HuH-7.5 (cell line): ENCODE measurements at regions not wholly inside any gene's neighbourhood (a gene's known extent, or its start where the extent isn't known, plus 50 kb on each side); places are given as distances from the start of the nearest gene placed in this dataset.
"Not testable (repeated sequence)": the region's sequence is repeated elsewhere in the genome, so short reads cannot be mapped to it uniquely, and the experiment has no call there.

Source experiments
- DNase-seq: peaks from one replicate; pipeline ENCODE4 v3.0.0; 2011; ENCODE audit warnings: low spot score

DNA sequence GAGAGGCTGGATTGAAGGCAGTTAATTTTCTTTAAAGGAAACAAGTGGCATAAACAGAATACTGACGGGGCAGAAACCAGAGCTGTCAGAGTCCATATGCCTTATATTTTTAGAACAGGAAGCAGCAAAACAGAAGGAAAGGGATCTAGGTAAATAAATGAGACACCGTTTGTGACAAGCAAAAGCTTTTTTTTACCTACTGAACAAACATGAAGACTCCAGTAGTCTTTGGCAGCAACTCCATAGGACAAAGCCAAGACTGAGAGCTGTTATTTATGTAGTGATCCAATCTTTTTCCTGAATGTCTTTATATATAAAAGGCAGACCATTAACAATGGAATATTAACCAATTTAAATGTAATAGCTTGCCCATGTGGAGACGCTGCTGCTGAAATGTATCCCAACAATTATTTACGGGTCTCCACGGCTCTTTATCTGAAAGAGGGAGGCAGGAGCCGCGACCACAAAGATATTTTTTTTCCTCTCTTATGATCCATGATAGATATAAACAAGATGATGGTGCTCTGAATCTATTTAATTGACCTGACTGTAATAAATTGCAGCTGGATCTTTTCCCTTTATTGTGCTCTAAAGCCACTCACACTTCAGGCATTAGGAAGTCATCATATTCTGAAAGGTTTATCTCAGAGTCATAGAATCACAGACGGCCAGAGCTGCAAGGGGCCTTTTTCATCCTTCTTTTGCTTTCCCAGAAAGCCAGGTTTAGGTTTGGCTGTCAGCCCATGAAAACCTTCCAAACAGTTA lies 687.8 kb downstream of the EFNB2 start:
- DNase-seq, result no peak

- DNase-seq, result no peak
Measured at GRCh38 chr13:105846923-105847322, 688.5 kb downstream of the EFNB2 start.

GRCh38 chr13:105841286-105841685 lies 694.2 kb downstream of the EFNB2 start:
- DNase-seq, result no peak

DNA sequence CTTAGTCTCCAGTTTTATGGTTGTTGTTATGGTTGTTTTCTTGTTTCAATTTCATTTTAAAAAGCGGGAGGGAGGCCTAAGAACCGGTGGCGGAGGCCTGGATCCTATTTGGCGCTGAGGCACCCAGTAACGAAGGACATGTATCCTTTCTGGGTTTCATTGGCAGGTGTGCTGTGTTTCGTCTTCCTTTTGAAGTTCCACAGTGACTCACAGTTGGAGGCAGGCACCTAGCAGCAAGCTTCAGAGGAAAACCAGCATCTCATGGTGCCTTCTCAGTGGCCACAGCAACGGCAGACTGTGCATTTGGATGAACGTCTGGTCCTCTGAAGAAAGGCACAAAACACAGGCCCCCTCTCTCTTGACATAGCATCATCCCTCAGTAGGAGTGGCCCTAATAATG lies 697.2 kb downstream of the EFNB2 start:
- no peak for DNase-seq

DNA sequence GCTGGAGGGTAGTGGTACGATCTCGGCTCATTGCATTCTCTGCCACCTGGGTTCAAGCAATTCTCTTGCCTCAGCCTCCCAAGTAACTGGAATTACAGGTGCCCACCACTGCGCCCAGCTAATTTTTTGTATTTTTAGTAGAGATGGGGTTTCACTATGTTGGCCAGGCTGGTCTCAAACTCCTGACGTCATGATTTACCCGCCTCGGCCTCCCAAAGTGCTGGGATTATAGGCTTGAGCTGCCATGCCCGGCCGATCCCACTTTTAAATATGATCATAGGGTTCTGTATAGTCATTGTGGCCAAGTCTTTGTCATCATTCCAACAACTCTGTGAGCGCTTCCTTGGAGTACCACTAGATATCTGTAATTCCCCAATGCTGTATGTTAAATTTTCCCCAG lies 698.2 kb downstream of the EFNB2 start:
- DNase-seq, result not testable (repeated sequence)

- DNase-seq, result no peak
Measured at GRCh38 chr13:105830821-105831220, 704.6 kb downstream of the EFNB2 start.

DNA sequence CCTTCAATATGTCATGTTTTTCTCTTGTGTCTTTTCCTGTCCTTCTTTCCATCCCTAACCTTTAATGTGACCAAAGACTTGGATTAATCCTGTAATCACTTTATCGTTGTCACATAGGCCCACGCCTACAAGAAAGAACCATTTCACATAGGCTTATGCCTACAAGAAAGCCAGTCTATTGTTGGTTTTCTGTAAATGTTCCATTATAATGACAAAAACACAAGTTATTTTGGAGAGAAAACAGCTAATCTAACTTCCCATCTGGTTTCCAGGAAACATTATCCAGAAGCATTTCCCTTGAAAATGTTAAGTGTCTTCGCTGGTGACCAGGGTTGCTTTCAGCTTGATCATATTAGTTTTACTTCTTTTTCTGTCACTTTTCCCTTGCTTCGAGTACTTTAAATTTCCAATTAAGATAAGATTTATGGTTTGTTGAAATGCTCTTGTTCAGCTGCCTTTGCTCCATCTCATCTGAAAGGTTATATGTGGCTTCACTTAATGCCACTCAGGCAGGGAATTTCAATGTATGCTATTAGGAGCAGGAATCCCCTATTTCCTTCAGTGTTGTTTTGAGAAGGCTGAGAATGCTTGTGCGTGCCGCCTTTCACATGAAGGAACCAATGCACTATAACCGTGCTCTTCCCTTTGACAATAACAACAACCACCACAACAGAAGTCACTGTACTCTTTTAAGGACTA lies 708.2 kb downstream of the EFNB2 start:
- DNase-seq, result no peak

DNA sequence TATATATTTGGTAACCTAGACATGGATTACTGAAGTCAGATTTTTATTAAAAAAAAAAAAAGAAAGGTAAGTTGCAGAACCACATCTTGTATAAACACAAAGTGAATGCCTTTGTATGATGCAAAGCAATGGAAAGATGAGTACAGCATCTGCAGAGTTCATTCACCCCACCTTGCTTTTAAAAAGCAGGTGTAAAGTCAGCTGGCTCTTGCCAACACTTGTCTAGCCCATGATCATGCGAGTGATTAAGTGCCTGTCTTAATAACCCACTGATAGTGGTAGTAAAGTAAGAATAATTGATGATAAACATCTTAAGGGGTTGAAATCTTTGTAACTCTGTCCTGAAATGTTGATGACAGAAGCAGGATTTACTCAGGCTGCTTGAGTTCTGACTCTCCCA lies 710.4 kb downstream of the EFNB2 start:
- DNase-seq, result no peak

- no peak for DNase-seq
Measured at GRCh38 chr13:105821337-105821736, 714.1 kb downstream of the EFNB2 start.

GRCh38 chr13:105820415-105820814 lies 715.0 kb downstream of the EFNB2 start:
- DNase-seq, result no peak

- no peak for DNase-seq
Measured at GRCh38 chr13:105817498-105817897, 718.0 kb downstream of the EFNB2 start.

DNA sequence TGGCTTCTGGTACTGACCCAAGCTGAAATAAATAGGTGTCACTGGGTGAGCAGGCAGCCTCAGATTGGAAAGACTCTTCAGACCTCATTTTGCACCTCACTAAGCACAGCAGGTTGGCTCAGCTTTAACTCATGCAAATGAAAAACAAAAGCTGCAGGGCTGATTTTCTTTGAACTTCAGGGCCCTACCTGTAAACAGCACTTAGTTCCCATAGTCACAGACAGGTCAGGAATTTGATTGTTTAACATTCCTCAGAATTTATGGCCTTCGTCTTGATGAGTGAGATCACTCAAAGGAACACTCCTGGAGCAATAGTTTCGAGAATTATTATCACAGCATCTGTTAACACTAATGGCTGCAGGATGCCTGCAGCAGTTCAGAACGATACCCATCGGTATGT lies 718.5 kb downstream of the EFNB2 start:
- DNase-seq, result no peak

- DNase-seq, result no peak
Measured at GRCh38 chr13:105814902-105815250, 720.6 kb downstream of the EFNB2 start.

GRCh38 chr13:105814219-105814901 lies 721.1 kb downstream of the EFNB2 start:
- no peak for DNase-seq

- no peak for DNase-seq
Measured at GRCh38 chr13:105806628-105806920, 728.9 kb downstream of the EFNB2 start.

GRCh38 chr13:105805892-105806627 lies 729.4 kb downstream of the EFNB2 start:
- no peak for DNase-seq

- no peak for DNase-seq
Measured at GRCh38 chr13:105804561-105805190, 730.8 kb downstream of the EFNB2 start.

- no peak for DNase-seq
Measured at GRCh38 chr13:105799155-105799554, 736.3 kb downstream of the EFNB2 start.

GRCh38 chr13:105798541-105798940 lies 736.9 kb downstream of the EFNB2 start:
- DNase-seq, result no peak

DNA sequence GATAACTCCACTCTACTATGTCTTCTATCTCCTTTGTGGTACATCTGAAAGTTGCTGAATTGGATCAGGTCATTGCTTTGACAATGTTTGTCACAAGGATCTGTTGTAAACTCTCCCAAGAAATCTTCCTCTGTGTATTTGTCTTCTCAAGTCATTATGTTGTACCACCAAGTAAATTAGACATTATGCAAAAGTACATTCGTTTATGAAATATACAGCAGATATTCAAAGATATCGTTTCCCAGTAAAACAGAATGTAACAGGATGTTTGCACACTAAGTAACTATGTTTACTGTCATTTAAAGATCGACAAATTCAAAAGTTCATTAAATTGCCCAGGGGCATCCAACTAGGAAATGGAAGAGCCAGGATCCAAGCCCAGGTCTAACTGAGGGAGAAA lies 739.4 kb downstream of the EFNB2 start:
- DNase-seq, result no peak

- DNase-seq, result no peak
Measured at GRCh38 chr13:105790923-105791322, 744.5 kb downstream of the EFNB2 start.

- DNase-seq, result no peak
Measured at GRCh38 chr13:105788530-105788929, 746.9 kb downstream of the EFNB2 start.
